ENCODE measurements at regions not wholly inside any gene's neighbourhood (a gene's known extent, or its start where the extent isn't known, plus 50 kb on each side); places are given as distances from the start of the nearest gene placed in this dataset.

DNA sequence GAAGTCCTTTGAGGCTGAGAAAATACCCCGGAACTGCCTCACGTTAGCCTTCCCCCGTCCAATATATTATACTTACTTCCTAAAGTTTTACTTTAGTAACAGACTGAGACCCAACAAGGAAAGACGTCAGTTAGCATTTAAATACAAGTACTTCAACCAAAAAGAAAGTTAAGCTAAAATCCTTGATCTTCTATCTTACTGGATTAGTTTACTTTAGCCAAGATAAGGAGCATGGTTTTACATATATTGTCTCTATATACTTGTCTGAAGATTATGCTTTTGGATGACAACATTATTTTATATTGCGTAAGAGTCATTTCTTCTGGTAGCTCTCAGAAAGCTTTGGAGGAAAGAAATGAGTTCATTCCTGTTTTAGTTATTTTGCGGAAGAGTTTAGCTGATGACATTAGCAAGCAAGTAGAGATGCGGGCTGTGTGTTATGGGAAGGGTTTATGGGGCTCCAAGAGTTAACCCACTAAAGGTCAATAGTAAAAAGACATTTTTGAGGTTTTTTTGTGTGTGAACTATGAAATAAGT lies 532.9 kb downstream of the ZNF516 start:
- Histone ChIP-seq H3K79me2 (replicated peaks; ENCODE audit: insufficient read depth) (no peaks in the 10 kb centered on the region), H3K9me2 (ENCODE audit: insufficient read depth) (no peaks in the 10 kb centered on the region), H3K4me1 (ENCODE audit: insufficient read depth) (peaks cover 4% of the 10 kb centered on the region; the same call in 1 of the 2 replicates), H3K27ac (ENCODE audit: low read depth) (no peak overlapping the region), H3K36me3 (ENCODE audit: insufficient read depth) (no peaks in the 10 kb centered on the region), H4K20me1 (replicated peaks; ENCODE audit: insufficient read depth) (no peaks in the 10 kb centered on the region), H3K27me3 (ENCODE audit: insufficient read depth) (no peaks in the 10 kb centered on the region), H3K4me2 (no peak overlapping the region), H3F3A (replicated peaks; ENCODE audit: low read depth) (no peaks in the 10 kb centered on the region), H2AFZ (no peak overlapping the region), H3K4me3 (no peak overlapping the region)
- H3K4me3 Mint-ChIP-seq = no peak overlapping the region
- peaks cover 4% of the 10 kb centered on the region; the same call in 1 of the 3 replicates for H3K36me3 Mint-ChIP-seq (ENCODE audit: low read depth)
- TF ChIP-seq, protein P1, sequence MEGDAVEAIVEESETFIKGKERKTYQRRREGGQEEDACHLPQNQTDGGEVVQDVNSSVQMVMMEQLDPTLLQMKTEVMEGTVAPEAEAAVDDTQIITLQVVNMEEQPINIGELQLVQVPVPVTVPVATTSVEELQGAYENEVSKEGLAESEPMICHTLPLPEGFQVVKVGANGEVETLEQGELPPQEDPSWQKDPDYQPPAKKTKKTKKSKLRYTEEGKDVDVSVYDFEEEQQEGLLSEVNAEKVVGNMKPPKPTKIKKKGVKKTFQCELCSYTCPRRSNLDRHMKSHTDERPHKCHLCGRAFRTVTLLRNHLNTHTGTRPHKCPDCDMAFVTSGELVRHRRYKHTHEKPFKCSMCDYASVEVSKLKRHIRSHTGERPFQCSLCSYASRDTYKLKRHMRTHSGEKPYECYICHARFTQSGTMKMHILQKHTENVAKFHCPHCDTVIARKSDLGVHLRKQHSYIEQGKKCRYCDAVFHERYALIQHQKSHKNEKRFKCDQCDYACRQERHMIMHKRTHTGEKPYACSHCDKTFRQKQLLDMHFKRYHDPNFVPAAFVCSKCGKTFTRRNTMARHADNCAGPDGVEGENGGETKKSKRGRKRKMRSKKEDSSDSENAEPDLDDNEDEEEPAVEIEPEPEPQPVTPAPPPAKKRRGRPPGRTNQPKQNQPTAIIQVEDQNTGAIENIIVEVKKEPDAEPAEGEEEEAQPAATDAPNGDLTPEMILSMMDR (conservative IDR thresholded peaks at IDR 0.05; ENCODE audit: low read depth in 2 of 2) = no peak
- TF ChIP-seq STAT1 (IDR thresholded peaks at IDR 0.05; ENCODE audit: unreplicated experiment) (no peak), ZNF114 (CRISPR knock-in tag; IDR thresholded peaks at IDR 0.05) (no peak), JUNB (IDR thresholded peaks at IDR 0.05; ENCODE audit: unreplicated experiment) (no peak), EZH2 (IDR thresholded peaks at IDR 0.05; ENCODE audit: low read depth, unreplicated experiment) (no peak), POLR2AphosphoS5 (IDR thresholded peaks at IDR 0.05; ENCODE audit: low read depth) (no peak), NANOG (IDR thresholded peaks at IDR 0.05; ENCODE audit: borderline replicate concordance) (no peak), ZNF331 (CRISPR knock-in tag; IDR thresholded peaks at IDR 0.05; ENCODE audit: low read depth) (no peak), EZH2phosphoT487 (IDR thresholded peaks at IDR 0.05; ENCODE audit: unreplicated experiment) (no peak), CREB1 (CRISPR knock-in tag; IDR thresholded peaks at IDR 0.05; ENCODE audit: low read depth) (no peak)
- TF ChIP-seq, protein P2, sequence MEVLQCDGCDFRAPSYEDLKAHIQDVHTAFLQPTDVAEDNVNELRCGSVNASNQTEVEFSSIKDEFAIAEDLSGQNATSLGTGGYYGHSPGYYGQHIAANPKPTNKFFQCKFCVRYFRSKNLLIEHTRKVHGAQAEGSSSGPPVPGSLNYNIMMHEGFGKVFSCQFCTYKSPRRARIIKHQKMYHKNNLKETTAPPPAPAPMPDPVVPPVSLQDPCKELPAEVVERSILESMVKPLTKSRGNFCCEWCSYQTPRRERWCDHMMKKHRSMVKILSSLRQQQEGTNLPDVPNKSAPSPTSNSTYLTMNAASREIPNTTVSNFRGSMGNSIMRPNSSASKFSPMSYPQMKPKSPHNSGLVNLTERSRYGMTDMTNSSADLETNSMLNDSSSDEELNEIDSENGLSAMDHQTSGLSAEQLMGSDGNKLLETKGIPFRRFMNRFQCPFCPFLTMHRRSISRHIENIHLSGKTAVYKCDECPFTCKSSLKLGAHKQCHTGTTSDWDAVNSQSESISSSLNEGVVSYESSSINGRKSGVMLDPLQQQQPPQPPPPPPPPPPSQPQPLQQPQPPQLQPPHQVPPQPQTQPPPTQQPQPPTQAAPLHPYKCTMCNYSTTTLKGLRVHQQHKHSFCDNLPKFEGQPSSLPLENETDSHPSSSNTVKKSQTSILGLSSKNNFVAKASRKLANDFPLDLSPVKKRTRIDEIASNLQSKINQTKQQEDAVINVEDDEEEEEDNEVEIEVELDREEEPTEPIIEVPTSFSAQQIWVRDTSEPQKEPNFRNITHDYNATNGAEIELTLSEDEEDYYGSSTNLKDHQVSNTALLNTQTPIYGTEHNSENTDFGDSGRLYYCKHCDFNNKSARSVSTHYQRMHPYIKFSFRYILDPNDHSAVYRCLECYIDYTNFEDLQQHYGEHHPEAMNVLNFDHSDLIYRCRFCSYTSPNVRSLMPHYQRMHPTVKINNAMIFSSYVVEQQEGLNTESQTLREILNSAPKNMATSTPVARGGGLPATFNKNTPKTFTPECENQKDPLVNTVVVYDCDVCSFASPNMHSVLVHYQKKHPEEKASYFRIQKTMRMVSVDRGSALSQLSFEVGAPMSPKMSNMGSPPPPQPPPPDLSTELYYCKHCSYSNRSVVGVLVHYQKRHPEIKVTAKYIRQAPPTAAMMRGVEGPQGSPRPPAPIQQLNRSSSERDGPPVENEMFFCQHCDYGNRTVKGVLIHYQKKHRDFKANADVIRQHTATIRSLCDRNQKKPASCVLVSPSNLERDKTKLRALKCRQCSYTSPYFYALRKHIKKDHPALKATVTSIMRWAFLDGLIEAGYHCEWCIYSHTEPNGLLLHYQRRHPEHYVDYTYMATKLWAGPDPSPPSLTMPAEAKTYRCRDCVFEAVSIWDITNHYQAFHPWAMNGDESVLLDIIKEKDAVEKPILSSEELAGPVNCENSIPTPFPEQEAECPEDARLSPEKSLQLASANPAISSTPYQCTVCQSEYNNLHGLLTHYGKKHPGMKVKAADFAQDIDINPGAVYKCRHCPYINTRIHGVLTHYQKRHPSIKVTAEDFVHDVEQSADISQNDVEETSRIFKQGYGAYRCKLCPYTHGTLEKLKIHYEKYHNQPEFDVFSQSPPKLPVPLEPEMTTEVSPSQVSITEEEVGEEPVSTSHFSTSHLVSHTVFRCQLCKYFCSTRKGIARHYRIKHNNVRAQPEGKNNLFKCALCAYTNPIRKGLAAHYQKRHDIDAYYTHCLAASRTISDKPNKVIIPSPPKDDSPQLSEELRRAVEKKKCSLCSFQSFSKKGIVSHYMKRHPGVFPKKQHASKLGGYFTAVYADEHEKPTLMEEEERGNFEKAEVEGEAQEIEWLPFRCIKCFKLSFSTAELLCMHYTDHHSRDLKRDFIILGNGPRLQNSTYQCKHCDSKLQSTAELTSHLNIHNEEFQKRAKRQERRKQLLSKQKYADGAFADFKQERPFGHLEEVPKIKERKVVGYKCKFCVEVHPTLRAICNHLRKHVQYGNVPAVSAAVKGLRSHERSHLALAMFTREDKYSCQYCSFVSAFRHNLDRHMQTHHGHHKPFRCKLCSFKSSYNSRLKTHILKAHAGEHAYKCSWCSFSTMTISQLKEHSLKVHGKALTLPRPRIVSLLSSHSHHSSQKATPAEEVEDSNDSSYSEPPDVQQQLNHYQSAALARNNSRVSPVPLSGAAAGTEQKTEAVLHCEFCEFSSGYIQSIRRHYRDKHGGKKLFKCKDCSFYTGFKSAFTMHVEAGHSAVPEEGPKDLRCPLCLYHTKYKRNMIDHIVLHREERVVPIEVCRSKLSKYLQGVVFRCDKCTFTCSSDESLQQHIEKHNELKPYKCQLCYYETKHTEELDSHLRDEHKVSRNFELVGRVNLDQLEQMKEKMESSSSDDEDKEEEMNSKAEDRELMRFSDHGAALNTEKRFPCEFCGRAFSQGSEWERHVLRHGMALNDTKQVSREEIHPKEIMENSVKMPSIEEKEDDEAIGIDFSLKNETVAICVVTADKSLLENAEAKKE (CRISPR knock-in tag; IDR thresholded peaks at IDR 0.05) = no peak
- TF ChIP-seq, protein P3, sequence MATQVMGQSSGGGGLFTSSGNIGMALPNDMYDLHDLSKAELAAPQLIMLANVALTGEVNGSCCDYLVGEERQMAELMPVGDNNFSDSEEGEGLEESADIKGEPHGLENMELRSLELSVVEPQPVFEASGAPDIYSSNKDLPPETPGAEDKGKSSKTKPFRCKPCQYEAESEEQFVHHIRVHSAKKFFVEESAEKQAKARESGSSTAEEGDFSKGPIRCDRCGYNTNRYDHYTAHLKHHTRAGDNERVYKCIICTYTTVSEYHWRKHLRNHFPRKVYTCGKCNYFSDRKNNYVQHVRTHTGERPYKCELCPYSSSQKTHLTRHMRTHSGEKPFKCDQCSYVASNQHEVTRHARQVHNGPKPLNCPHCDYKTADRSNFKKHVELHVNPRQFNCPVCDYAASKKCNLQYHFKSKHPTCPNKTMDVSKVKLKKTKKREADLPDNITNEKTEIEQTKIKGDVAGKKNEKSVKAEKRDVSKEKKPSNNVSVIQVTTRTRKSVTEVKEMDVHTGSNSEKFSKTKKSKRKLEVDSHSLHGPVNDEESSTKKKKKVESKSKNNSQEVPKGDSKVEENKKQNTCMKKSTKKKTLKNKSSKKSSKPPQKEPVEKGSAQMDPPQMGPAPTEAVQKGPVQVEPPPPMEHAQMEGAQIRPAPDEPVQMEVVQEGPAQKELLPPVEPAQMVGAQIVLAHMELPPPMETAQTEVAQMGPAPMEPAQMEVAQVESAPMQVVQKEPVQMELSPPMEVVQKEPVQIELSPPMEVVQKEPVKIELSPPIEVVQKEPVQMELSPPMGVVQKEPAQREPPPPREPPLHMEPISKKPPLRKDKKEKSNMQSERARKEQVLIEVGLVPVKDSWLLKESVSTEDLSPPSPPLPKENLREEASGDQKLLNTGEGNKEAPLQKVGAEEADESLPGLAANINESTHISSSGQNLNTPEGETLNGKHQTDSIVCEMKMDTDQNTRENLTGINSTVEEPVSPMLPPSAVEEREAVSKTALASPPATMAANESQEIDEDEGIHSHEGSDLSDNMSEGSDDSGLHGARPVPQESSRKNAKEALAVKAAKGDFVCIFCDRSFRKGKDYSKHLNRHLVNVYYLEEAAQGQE (IDR thresholded peaks at IDR 0.05; ENCODE audit: unreplicated experiment) = no peak
- TF ChIP-seq, protein P4, sequence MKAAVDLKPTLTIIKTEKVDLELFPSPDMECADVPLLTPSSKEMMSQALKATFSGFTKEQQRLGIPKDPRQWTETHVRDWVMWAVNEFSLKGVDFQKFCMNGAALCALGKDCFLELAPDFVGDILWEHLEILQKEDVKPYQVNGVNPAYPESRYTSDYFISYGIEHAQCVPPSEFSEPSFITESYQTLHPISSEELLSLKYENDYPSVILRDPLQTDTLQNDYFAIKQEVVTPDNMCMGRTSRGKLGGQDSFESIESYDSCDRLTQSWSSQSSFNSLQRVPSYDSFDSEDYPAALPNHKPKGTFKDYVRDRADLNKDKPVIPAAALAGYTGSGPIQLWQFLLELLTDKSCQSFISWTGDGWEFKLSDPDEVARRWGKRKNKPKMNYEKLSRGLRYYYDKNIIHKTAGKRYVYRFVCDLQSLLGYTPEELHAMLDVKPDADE (IDR thresholded peaks at IDR 0.05) = no peak
- H3K9me3 Mint-ChIP-seq = peaks cover 9% of the 10 kb centered on the region; the same call in 2 of the 3 replicates
- H3K27me3 Mint-ChIP-seq (ENCODE audit: insufficient read depth, low read depth, poor library complexity) = peaks cover 2% of the 10 kb centered on the region
- no peak overlapping the region for H3K27ac Mint-ChIP-seq
- ATAC-seq (no peak), DNase-seq (ENCODE audit: low spot score) (no peak)
- H3K4me1 Mint-ChIP-seq = no peaks in the 10 kb centered on the region

Measured in GM23338 (cell line).